IPS-20b (cell line): ENCODE measurements at regions not wholly inside any gene's neighbourhood (a gene's known extent, or its start where the extent isn't known, plus 50 kb on each side); places are given as distances from the start of the nearest gene placed in this dataset.

ENCODE experiments used
- H3K27ac ChIP-seq: one replicate; pipeline ENCODE4 v1.5.1; 2013; ENCODE audit warnings: low read length
- H3K27me3 ChIP-seq: 2 replicates; pipeline ENCODE4 v1.6.1; 2013; ENCODE audit warnings: mild to moderate bottlenecking, low read length, inconsistent platforms; ENCODE audit not compliant: insufficient read depth
- H3K36me3 ChIP-seq: 2 replicates; pipeline ENCODE4 v1.6.1; 2013; ENCODE audit warnings: low read depth, mild to moderate bottlenecking, inconsistent platforms, low read length, moderate library complexity; ENCODE audit not compliant: insufficient read depth
- H3K4me1 ChIP-seq: 2 replicates; pipeline ENCODE4 v1.6.1; 2013; ENCODE audit warnings: mild to moderate bottlenecking, control low read depth, inconsistent platforms, low read length, moderate library complexity; ENCODE audit not compliant: insufficient read depth
- H3K4me3 ChIP-seq: 2 replicates; pipeline ENCODE4 v1.5.1; 2013; ENCODE audit warnings: mild to moderate bottlenecking, low read length, inconsistent platforms
- H3K9ac ChIP-seq: 2 replicates; pipeline ENCODE4 v1.6.1; 2013; ENCODE audit warnings: low read depth, mild to moderate bottlenecking, inconsistent platforms, low read length, moderate library complexity
- H3K9me3 ChIP-seq: 2 replicates; pipeline ENCODE4 v1.6.1; 2013; ENCODE audit warnings: mild to moderate bottlenecking, low read depth, low read length, inconsistent platforms; ENCODE audit not compliant: insufficient read depth

- Histone ChIP-seq H3K4me3 (no peak overlapping the region), H3K4me1 (no peaks in the 10 kb centered on the region), H3K9me3 (no peaks in the 10 kb centered on the region), H3K27ac (no peak overlapping the region), H3K27me3 (no peaks in the 10 kb centered on the region; the same call in none of the 2 replicates), H3K9ac (no peak overlapping the region), H3K36me3 (no peaks in the 10 kb centered on the region)
These were observed 122.2 kb downstream of the CDH26 start for GRCh38 chr20:60080401-60080800.

- H3K27ac ChIP-seq = no peak overlapping the region
- no peak overlapping the region for H3K4me3 ChIP-seq
- H3K9me3 ChIP-seq = no peaks in the 10 kb centered on the region
- H3K4me1 ChIP-seq = no peaks in the 10 kb centered on the region
- no peaks in the 10 kb centered on the region; the same call in 1 of the 2 replicates for H3K27me3 ChIP-seq
- H3K9ac ChIP-seq = no peak overlapping the region
- no peaks in the 10 kb centered on the region for H3K36me3 ChIP-seq
These were observed 127.4 kb downstream of the CDH26 start for GRCh38 chr20:60085551-60086132.

- Histone ChIP-seq H3K9ac (no peak overlapping the region), H3K4me1 (no peaks in the 10 kb centered on the region), H3K27me3 (no peaks in the 10 kb centered on the region; the same call in 1 of the 2 replicates), H3K9me3 (peaks cover 6% of the 10 kb centered on the region; the same call in 1 of the 2 replicates), H3K27ac (no peak overlapping the region), H3K4me3 (no peak overlapping the region), H3K36me3 (no peaks in the 10 kb centered on the region)
These were observed 128.8 kb downstream of the CDH26 start for GRCh38 chr20:60086821-60087562.

GRCh38 chr20:60087563-60088105 is 129.4 kb downstream of the CDH26 start:
- no peak overlapping the region for H3K4me3 ChIP-seq
- H3K36me3 ChIP-seq = no peaks in the 10 kb centered on the region
- H3K27me3 ChIP-seq = no peaks in the 10 kb centered on the region
- no peak overlapping the region for H3K27ac ChIP-seq
- peaks cover 13% of the 10 kb centered on the region; the same call in 1 of the 2 replicates for H3K9me3 ChIP-seq
- no peaks in the 10 kb centered on the region for H3K4me1 ChIP-seq
- no peak overlapping the region for H3K9ac ChIP-seq

- Histone ChIP-seq H3K27me3 (no peaks in the 10 kb centered on the region), H3K9me3 (peaks cover 18% of the 10 kb centered on the region; the same call in 1 of the 2 replicates), H3K27ac (no peak overlapping the region), H3K4me3 (no peak overlapping the region), H3K9ac (no peak overlapping the region), H3K4me1 (no peaks in the 10 kb centered on the region), H3K36me3 (no peaks in the 10 kb centered on the region)
These were observed 130.0 kb downstream of the CDH26 start for GRCh38 chr20:60088236-60088635.

GRCh38 chr20:60090631-60091030 is 132.4 kb downstream of the CDH26 start:
- Histone ChIP-seq H3K36me3 (no peaks in the 10 kb centered on the region), H3K9ac (no peak overlapping the region), H3K4me1 (no peaks in the 10 kb centered on the region), H3K9me3 (peaks cover 25% of the 10 kb centered on the region; the same call in 1 of the 2 replicates), H3K27ac (no peak overlapping the region), H3K4me3 (no peak overlapping the region), H3K27me3 (no peaks in the 10 kb centered on the region)

GRCh38 chr20:60091305-60091704 is 133.1 kb downstream of the CDH26 start:
- no peak overlapping the region for H3K9ac ChIP-seq
- no peaks in the 10 kb centered on the region for H3K36me3 ChIP-seq
- H3K27ac ChIP-seq = no peak overlapping the region
- no peaks in the 10 kb centered on the region for H3K27me3 ChIP-seq
- peaks cover 25% of the 10 kb centered on the region; the same call in 1 of the 2 replicates for H3K9me3 ChIP-seq
- no peak overlapping the region for H3K4me3 ChIP-seq
- H3K4me1 ChIP-seq = no peaks in the 10 kb centered on the region

GRCh38 chr20:60091861-60092260 is 133.6 kb downstream of the CDH26 start:
- no peaks in the 10 kb centered on the region for H3K36me3 ChIP-seq
- no peaks in the 10 kb centered on the region for H3K27me3 ChIP-seq
- H3K4me1 ChIP-seq = no peaks in the 10 kb centered on the region
- H3K9me3 ChIP-seq = peaks cover 25% of the 10 kb centered on the region; the same call in 1 of the 2 replicates
- no peak overlapping the region for H3K9ac ChIP-seq
- H3K4me3 ChIP-seq = no peak overlapping the region
- no peak overlapping the region for H3K27ac ChIP-seq

- Histone ChIP-seq H3K4me3 (no peak overlapping the region), H3K9ac (no peak overlapping the region), H3K27ac (no peak overlapping the region), H3K9me3 (peaks cover 25% of the 10 kb centered on the region; the same call in 1 of the 2 replicates), H3K27me3 (no peaks in the 10 kb centered on the region), H3K36me3 (no peaks in the 10 kb centered on the region), H3K4me1 (no peaks in the 10 kb centered on the region)
These were observed 134.5 kb downstream of the CDH26 start for GRCh38 chr20:60092729-60093128.

- Histone ChIP-seq H3K36me3 (no peaks in the 10 kb centered on the region), H3K9ac (no peak overlapping the region), H3K4me3 (no peak overlapping the region), H3K27me3 (no peaks in the 10 kb centered on the region), H3K27ac (no peak overlapping the region), H3K4me1 (no peaks in the 10 kb centered on the region), H3K9me3 (peaks cover 25% of the 10 kb centered on the region; the same call in 1 of the 2 replicates)
These were observed 137.2 kb downstream of the CDH26 start for GRCh38 chr20:60095456-60095855.

- no peaks in the 10 kb centered on the region for H3K36me3 ChIP-seq
- peaks cover 1% of the 10 kb centered on the region; the same call in 1 of the 2 replicates for H3K27me3 ChIP-seq
- peaks cover 25% of the 10 kb centered on the region; the same call in 1 of the 2 replicates for H3K9me3 ChIP-seq
These were observed 137.9 kb downstream of the CDH26 start for GRCh38 chr20:60096166-60096565.

GRCh38 chr20:60097285-60097684 is 139.1 kb downstream of the CDH26 start:
- H3K4me1 ChIP-seq = no peaks in the 10 kb centered on the region

More at GRCh38 chr20:60096166-60096565, 137.9 kb downstream of the CDH26 start:
- Histone ChIP-seq H3K9ac (no peak overlapping the region), H3K4me3 (no peak overlapping the region), H3K27ac (no peak overlapping the region), H3K4me1 (no peaks in the 10 kb centered on the region)

More at GRCh38 chr20:60097285-60097684, 139.1 kb downstream of the CDH26 start:
- Histone ChIP-seq H3K27me3 (peaks cover 12% of the 10 kb centered on the region), H3K9ac (no peak overlapping the region), H3K27ac (no peak overlapping the region), H3K36me3 (no peaks in the 10 kb centered on the region), H3K4me3 (no peak overlapping the region), H3K9me3 (peaks cover 16% of the 10 kb centered on the region; the same call in 1 of the 2 replicates)
